ENCODE measurements at regions not wholly inside any gene's neighbourhood (a gene's known extent, or its start where the extent isn't known, plus 50 kb on each side); places are given as distances from the start of the nearest gene placed in this dataset.

GRCh38 chr10:2748287-2748686 lies 319.1 kb upstream of the PFKP start:
- in situ Hi-C loops (cut with MboI; ENCODE audit: low sequenced_read_pairs), result no loop called here

- in situ Hi-C loops (cut with MboI; ENCODE audit: low sequenced_read_pairs), result no loop called here
These were observed 320.7 kb upstream of the PFKP start for GRCh38 chr10:2746638-2747037.

GRCh38 chr10:2745666-2746065 lies 321.7 kb upstream of the PFKP start:
- in situ Hi-C loops (cut with MboI; ENCODE audit: low sequenced_read_pairs), result no loop called here

- in situ Hi-C loops (cut with MboI; ENCODE audit: low sequenced_read_pairs), result no loop called here
These were observed 322.7 kb upstream of the PFKP start for GRCh38 chr10:2744547-2745200.

DNA sequence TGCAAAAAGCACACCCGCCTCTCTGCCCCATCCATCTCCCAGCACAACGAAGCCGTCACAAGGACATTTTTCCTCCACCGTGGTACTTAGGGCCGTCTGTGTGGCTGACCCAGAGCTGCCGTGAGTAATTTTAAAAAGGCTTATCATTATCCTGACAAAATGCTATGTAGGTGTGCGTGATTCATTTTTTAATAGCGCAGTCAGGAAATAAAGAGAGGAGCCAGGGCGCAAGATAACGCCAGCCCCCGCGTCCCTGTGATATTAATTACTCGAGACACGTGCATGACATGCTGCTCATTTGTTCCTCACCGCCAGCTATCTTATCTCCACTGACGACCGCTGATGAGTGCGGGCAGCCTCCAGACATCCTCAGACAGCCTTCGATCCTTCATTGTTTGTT lies 332.7 kb upstream of the PFKP start:
- in situ Hi-C loops (cut with MboI; ENCODE audit: low sequenced_read_pairs), result no loop called here

DNA sequence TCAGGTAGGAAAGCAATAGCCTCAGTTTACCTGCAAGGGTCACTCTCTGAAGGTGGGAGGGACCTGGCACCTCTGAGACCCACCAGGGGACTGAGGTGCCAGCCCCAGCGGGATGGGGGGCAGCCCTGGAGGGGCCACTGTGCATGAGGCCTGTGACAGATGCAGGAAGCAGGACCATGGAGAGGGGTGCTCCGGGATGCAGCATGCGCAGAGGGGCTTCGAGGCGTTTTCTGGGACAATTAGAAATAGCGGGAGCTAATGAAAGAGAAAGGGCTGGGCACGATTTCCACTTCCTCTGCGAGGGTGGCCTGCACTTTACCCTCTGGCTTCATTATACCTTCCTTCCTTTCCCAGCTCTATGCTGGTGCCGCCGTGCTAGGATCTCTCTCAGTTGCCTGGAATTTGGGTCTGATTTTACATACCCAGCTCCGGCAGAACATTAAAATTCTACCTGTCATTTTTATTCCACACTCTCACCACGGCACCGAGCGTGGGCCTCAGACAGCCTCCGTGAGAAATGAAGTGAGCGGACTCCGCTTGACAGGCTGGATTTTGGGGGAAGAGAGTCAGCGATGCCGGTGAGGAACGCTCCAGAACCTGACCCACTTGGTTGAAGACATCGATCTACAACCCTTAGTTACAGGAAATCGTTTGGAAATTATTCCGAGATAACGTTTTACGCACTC lies 333.9 kb upstream of the PFKP start:
- in situ Hi-C loops (cut with MboI; ENCODE audit: low sequenced_read_pairs), result no loop called here

DNA sequence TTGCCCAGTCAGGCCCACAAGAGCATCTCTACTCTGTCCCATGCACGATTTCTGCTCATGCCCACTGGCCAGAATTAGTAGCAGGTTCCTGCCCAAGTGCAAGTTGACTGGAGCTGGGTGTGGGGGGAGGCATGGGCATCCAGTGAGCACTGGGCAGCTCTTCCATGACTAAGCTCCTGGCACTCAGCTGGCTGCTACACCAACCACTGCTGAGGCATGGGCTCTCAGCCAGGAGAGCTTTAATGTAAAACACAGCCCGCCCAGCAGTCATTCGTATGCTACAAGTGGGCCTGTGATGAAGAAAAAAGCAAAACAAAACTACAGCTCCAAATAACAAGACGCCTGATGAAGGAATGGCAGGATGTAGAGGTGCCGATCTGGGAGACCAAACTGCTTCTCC lies 335.4 kb upstream of the PFKP start:
- in situ Hi-C loops (cut with MboI; ENCODE audit: low sequenced_read_pairs), result no loop called here

- in situ Hi-C loops (cut with MboI; ENCODE audit: low sequenced_read_pairs), result no loop called here
These were observed 338.2 kb upstream of the PFKP start for GRCh38 chr10:2729197-2729596.

DNA sequence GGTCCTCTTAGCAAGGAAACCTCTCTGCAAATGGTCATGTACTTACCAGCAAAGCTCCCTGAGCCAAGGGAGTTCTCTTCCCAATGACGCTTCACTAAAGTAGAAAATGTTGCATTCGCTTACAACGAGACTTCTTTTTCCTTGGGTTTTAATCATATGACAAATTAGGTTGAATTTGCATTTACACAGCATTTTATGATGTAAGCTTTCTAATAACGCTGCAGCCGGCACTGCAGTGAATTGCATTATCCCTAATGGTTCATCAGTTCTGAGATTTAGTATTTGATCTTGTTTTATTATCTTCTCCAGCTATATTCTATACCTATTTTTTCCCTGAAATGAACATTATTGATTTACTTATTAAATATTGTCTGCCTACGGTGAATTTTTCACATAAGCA lies 339.3 kb upstream of the PFKP start:
- in situ Hi-C loops (cut with MboI; ENCODE audit: low sequenced_read_pairs), result no loop called here

DNA sequence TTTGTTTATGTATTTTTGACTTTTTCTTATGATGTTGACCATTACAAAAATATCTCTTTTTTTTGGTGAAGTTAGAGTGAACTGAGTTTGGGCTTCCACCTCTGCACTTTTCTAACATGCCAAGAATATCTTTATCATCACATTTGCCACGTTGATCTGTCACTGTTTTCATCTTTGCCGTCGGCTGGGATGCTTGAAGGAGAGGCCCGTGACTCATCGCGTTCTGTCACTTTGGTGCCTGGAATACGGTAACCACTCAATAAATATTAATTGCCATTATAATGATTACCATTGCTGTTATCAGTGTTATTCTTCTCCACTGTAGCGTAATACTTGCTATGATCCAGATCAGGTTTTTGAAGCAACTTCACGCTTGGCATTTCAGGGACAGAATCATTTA lies 350.8 kb upstream of the PFKP start:
- in situ Hi-C loops (cut with MboI; ENCODE audit: low sequenced_read_pairs), result no loop called here

DNA sequence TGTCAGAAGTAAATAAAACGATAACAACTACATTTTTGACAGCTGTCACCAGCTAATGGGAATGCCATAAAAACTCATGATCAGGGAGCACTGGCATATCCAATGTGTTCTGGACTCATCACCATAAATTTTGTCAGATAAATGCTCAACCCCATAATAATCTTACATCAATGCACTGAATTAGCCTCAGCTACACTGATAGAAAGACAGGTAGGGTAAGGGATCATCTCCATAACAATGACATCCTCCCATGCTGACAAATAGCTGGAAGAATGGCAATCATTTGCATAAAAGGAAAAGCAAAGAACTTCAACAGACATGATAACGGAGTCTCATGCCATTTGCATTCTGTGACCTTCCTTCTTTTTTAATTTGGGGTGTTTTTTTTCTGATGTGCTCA lies 352.8 kb upstream of the PFKP start:
- in situ Hi-C loops (cut with MboI; ENCODE audit: low sequenced_read_pairs), result no loop called here

DNA sequence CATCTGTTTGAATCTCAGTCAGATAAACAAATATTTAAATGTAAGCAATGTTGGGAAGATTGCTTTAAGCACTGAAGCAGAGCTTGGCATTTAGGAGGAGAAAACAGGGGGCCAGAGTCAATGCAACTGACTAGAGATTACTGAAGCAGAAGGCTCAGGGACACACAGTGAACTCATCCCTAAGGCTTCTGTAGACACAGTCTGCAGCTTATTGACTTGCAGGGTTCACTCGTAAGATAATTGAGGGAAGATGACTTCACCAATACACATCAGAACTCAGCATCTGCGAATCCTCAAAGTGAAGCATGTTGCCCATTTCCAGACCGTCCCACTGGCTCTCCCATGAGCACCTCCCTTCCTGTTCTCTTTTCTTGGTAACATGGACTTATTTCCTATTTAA lies 363.4 kb upstream of the PFKP start:
- in situ Hi-C loops (cut with MboI; ENCODE audit: low sequenced_read_pairs), result no loop called here

GRCh38 chr10:2701802-2702201 lies 365.5 kb upstream of the PFKP start:
- in situ Hi-C loops (cut with MboI; ENCODE audit: low sequenced_read_pairs), result no loop called here

- in situ Hi-C loops (cut with MboI; ENCODE audit: low sequenced_read_pairs), result no loop called here
These were observed 366.6 kb upstream of the PFKP start for GRCh38 chr10:2700626-2701305.

- in situ Hi-C loops (cut with MboI; ENCODE audit: low sequenced_read_pairs), result no loop called here
These were observed 378.4 kb upstream of the PFKP start for GRCh38 chr10:2688958-2689357.

GRCh38 chr10:2686691-2687090 lies 380.7 kb upstream of the PFKP start:
- in situ Hi-C loops (cut with MboI; ENCODE audit: low sequenced_read_pairs), result no loop called here

DNA sequence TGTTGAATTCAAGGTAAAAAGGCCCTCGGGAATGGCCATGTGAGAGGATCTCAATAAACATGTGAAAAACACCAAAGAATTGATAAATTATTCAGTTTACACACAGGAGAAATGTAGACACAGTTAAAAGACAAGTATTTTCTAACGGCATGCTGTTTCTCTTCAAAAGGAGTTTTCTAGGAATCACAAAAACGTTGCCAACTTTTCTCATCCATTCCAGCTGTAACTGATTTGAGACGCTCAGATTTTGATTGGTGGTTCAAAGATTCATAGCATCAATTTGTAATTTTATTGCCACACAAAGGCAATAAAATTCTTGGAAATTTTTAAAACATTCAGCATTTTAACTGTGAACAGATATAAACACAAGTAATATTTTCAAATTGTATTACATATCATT lies 384.9 kb upstream of the PFKP start:
- in situ Hi-C loops (cut with MboI; ENCODE audit: low sequenced_read_pairs), result no loop called here

GRCh38 chr10:2681891-2682290 lies 385.5 kb upstream of the PFKP start:
- in situ Hi-C loops (cut with MboI; ENCODE audit: low sequenced_read_pairs), result no loop called here

DNA sequence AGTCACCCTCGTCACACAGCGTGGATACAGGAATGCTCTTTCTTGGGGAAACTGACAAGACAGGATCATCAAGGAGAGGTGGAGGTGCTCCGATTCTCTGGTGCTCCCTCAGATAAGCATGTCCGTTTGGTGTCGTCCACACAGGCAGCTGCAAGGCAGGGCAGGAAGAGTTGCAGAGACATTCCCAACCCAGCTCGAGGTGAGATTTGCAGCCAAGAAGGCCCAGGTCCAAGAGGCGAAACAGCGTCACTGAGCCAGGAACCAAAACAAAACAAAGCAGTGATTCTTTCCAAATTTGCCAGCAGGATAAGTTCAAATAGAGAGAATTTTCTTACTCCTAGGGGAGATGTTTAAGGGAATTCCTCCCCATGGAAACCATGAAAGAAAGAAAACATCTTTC lies 386.5 kb upstream of the PFKP start:
- in situ Hi-C loops (cut with MboI; ENCODE audit: low sequenced_read_pairs), result no loop called here

- in situ Hi-C loops (cut with MboI; ENCODE audit: low sequenced_read_pairs), result no loop called here
These were observed 387.7 kb upstream of the PFKP start for GRCh38 chr10:2679646-2680045.

GRCh38 chr10:2676455-2676854 lies 390.9 kb upstream of the PFKP start:
- in situ Hi-C loops (cut with MboI; ENCODE audit: low sequenced_read_pairs), result no loop called here

- in situ Hi-C loops (cut with MboI; ENCODE audit: low sequenced_read_pairs), result no loop called here
These were observed 392.9 kb upstream of the PFKP start for GRCh38 chr10:2674451-2674850.
